BE2C (cell line): ENCODE measurements at regions not wholly inside any gene's neighbourhood (a gene's known extent, or its start where the extent isn't known, plus 50 kb on each side); places are given as distances from the start of the nearest gene placed in this dataset.

Experiments used
- DNase-seq: peaks from one replicate; pipeline ENCODE4 v3.0.0-alpha.2; 2020
- H3K27me3 ChIP-seq: fragments of 250-450 bp; sonication (Bioruptor Pico); 2 replicates; pipeline ENCODE4 v1.5.1; 2020; ENCODE audit warnings: mild to moderate bottlenecking
- H3K36me3 ChIP-seq: fragments of 250-450 bp; sonication (Bioruptor Pico); 2 replicates; pipeline ENCODE4 v1.5.1; 2020; ENCODE audit warnings: mild to moderate bottlenecking
- H3K4me1 ChIP-seq: fragments of 250-450 bp; sonication (Bioruptor Pico); 2 replicates; pipeline ENCODE4 v1.5.1; 2020
- H3K4me3 ChIP-seq: 2 replicates; pipeline ENCODE4 v1.5.1; 2011; ENCODE audit warnings: low read depth, low read length
- H3K9me3 ChIP-seq: fragments of 250-450 bp; sonication (Bioruptor Pico); 2 replicates; pipeline ENCODE4 v1.5.1; 2020
- TF ChIP-seq, protein P1 (sequence below): IDR thresholded peaks from 2 replicates; pipeline ENCODE4 v1.5.1; 2012; ENCODE audit warnings: mild to moderate bottlenecking, low read depth, low read length

DNA sequence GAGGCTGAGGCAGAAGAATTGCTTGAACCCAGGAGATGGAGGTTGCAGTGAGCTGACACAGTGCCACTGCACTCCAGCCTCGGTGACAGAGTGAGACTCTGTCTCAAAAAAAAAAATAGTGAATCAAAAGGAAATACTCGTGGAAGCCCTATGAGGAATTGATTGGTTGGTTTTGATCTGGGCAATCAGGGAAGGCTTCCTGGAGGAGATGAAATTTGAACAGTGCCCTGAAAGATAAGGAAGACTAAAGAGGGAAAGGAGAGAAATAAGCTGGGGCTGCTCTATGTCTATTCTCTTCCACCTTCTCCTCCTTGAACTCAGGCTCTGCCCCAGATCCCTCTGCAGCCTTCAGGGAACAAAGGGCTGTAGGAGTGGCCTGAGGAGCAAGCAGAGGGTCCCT is 54.1 kb downstream of the IRF2BPL start:
- TF ChIP-seq, protein P1, sequence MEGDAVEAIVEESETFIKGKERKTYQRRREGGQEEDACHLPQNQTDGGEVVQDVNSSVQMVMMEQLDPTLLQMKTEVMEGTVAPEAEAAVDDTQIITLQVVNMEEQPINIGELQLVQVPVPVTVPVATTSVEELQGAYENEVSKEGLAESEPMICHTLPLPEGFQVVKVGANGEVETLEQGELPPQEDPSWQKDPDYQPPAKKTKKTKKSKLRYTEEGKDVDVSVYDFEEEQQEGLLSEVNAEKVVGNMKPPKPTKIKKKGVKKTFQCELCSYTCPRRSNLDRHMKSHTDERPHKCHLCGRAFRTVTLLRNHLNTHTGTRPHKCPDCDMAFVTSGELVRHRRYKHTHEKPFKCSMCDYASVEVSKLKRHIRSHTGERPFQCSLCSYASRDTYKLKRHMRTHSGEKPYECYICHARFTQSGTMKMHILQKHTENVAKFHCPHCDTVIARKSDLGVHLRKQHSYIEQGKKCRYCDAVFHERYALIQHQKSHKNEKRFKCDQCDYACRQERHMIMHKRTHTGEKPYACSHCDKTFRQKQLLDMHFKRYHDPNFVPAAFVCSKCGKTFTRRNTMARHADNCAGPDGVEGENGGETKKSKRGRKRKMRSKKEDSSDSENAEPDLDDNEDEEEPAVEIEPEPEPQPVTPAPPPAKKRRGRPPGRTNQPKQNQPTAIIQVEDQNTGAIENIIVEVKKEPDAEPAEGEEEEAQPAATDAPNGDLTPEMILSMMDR: no peak
- no peaks in the 10 kb centered on the region for H3K27me3 ChIP-seq
- H3K4me3 ChIP-seq: no peak overlapping the region
- H3K4me1 ChIP-seq: peaks cover 15% of the 10 kb centered on the region
- no peaks in the 10 kb centered on the region for H3K9me3 ChIP-seq
- DNase-seq: no peak
- H3K36me3 ChIP-seq: no peaks in the 10 kb centered on the region

DNA sequence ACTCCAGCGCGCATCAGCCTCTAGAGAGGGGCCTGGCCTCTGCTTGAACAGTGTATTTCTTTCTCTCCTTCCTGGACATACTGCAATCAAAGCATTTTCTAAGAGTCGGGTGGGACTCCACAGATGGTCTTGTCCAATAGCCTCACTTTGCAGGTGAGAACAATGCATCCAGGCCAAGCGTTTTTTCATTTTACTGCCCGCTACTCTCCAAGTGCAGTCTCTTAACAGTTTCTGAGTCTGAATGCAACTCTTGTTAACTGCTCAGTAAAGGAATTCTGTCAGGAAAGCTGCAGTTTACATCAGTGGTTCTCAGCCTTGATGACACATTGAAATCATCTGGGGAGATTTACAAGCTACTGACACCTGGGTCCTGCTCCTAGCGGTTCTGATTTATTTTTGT is 57.0 kb downstream of the IRF2BPL start:
- Histone ChIP-seq H3K9me3 (no peaks in the 10 kb centered on the region), H3K36me3 (no peaks in the 10 kb centered on the region), H3K4me1 (peaks cover 8% of the 10 kb centered on the region), H3K4me3 (no peak overlapping the region), H3K27me3 (no peaks in the 10 kb centered on the region)
- TF ChIP-seq, protein P1: no peak
- DNase-seq: no peak

DNA sequence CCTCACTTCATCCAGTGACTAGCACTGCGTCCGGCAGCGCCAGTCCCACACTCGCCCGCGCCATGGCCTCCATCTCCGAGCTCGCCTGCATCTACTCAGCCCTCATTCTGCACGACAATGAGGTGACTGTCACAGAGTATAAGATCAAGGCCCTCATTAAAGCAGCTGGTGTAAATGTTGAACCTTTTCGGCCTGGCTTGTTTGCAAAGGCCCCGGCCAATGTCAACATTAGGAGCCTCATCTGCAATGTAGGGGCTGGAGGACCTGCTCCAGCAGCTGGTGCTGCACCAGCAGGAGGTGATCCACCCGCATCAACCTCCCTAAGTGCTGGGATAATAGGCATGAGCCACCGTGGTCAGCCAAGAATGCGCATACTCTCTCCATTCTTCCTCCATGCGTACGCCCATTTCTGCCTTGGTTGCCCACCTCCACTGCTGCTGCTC is 59.9 kb downstream of the IRF2BPL start:
- Histone ChIP-seq H3K9me3 (no peaks in the 10 kb centered on the region), H3K27me3 (no peaks in the 10 kb centered on the region)
- no peak for DNase-seq

DNA sequence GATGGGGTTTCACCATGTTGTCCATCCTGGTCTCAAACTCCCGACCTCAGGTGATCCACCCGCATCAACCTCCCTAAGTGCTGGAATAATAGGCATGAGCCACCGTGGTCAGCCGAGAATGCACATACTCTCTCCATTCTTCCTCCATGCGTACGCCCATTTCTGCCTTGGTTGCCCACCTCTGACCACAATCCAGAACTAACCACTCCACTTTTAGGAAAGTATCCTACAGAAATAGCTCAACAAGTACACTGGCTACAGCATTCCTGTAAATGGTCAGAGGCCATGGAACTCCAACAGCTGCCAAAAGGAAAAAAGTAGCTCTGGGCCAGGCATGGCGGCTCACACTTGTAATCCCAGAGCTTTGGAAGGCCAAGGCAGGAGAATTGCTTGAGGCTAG is 60.7 kb downstream of the IRF2BPL start:
- Histone ChIP-seq H3K36me3 (no peaks in the 10 kb centered on the region), H3K9me3 (no peaks in the 10 kb centered on the region), H3K27me3 (no peaks in the 10 kb centered on the region), H3K4me1 (no peaks in the 10 kb centered on the region), H3K4me3 (no peak overlapping the region)
- no peak for DNase-seq
- TF ChIP-seq, protein P1: no peak

More for the DNA sequence above, 59.9 kb downstream of the IRF2BPL start:
- H3K4me1 ChIP-seq: no peaks in the 10 kb centered on the region
- H3K36me3 ChIP-seq: no peaks in the 10 kb centered on the region
- TF ChIP-seq, protein P1: no peak
- no peak overlapping the region for H3K4me3 ChIP-seq

DNA sequence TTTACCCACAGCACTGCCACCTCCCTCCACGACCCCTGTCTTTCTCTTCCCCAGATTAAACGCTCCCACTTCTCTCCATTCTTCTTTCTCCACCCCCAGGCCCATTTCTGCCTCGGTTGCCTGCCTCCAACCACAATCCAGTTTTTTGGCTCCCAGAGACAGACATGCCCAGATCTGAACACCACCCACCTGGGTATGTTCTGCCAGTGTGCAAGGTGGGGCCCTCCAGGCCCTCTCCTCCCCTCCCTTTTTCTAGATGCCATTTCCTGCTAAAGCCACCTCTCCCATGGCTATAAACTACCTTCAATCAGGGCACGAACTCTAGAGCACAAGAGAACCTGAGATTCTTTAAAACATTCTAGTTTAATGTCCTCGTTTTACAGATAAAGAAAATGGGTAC is 63.3 kb downstream of the IRF2BPL start:
- Histone ChIP-seq H3K27me3 (no peaks in the 10 kb centered on the region), H3K4me3 (no peak overlapping the region), H3K9me3 (no peaks in the 10 kb centered on the region), H3K36me3 (no peaks in the 10 kb centered on the region), H3K4me1 (peaks cover 11% of the 10 kb centered on the region)
- TF ChIP-seq, protein P1: no peak
- DNase-seq: no peak

DNA sequence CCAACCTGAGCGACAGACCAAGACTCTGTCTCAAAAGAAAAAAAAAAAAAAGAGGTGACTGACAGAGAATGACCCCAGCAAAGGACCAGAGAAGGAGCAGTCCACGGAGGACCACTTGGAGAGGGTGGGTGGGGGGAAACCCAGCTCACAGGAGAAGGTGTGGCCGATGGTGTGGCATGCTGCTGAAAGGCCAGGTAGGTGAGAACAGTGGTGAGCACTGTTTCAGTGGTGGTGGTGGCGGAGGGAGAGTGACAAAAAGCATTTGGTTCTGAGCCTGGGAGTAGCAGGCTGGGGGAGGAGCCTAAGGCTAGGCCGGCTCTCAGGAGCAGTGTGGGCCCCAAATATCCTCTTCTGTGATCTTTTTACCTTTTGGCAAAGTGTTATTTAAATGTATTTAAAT is 63.8 kb downstream of the IRF2BPL start:
- TF ChIP-seq, protein P1: no peak
- no peaks in the 10 kb centered on the region for H3K27me3 ChIP-seq
- no peaks in the 10 kb centered on the region for H3K36me3 ChIP-seq
- no peak overlapping the region for H3K4me3 ChIP-seq
- peaks cover 17% of the 10 kb centered on the region for H3K4me1 ChIP-seq
- no peaks in the 10 kb centered on the region for H3K9me3 ChIP-seq
- DNase-seq: no peak
